Neuronal stem cell (in vitro differentiated cells): ENCODE measurements at regions not wholly inside any gene's neighbourhood (a gene's known extent, or its start where the extent isn't known, plus 50 kb on each side); places are given as distances from the start of the nearest gene placed in this dataset.
"Not testable (repeated sequence)": the region's sequence is repeated elsewhere in the genome, so short reads cannot be mapped to it uniquely, and the experiment has no call there.

Experiments
- DNase-seq: peaks from one replicate; pipeline ENCODE4 v3.0.0-alpha.2; 2013; ENCODE audit warnings: low spot score
- H2AFZ ChIP-seq: one replicate; pipeline ENCODE4 v1.6.1; 2013; ENCODE audit warnings: mild to moderate bottlenecking, low read length, inconsistent platforms
- H2AK5ac ChIP-seq: 2 replicates; pipeline ENCODE4 v1.6.1; 2013; ENCODE audit warnings: low read depth, mild to moderate bottlenecking, inconsistent platforms, low read length, moderate library complexity, mixed read lengths
- H2BK120ac ChIP-seq: 2 replicates; pipeline ENCODE4 v1.6.1; 2013; ENCODE audit warnings: low read depth, mild to moderate bottlenecking, inconsistent platforms, low read length, moderate library complexity, mixed read lengths
- H2BK12ac ChIP-seq: one replicate; pipeline ENCODE4 v1.6.1; 2013; ENCODE audit warnings: low read length, inconsistent platforms
- H2BK15ac ChIP-seq: 2 replicates; pipeline ENCODE4 v1.6.1; 2013; ENCODE audit warnings: mild to moderate bottlenecking, low read length, inconsistent platforms, mixed read lengths
- H2BK5ac ChIP-seq: one replicate; pipeline ENCODE4 v1.6.1; 2013; ENCODE audit warnings: inconsistent platforms, mild to moderate bottlenecking, low read length, moderate library complexity
- H3K14ac ChIP-seq: one replicate; pipeline ENCODE4 v1.6.1; 2013; ENCODE audit warnings: low read length, inconsistent platforms
- H3K18ac ChIP-seq: 2 replicates; pipeline ENCODE4 v1.6.1; 2013; ENCODE audit warnings: low read length, inconsistent platforms
- H3K23ac ChIP-seq: 2 replicates; pipeline ENCODE4 v1.6.1; 2013; ENCODE audit warnings: low read depth, mild to moderate bottlenecking, mixed read lengths, low read length, inconsistent platforms; ENCODE audit not compliant: poor library complexity
- H3K27ac ChIP-seq: replicated peaks from 3 replicates; pipeline ENCODE4 v1.5.1; 2013; ENCODE audit warnings: low read length, inconsistent platforms
- H3K27me3 ChIP-seq, 3 experiments: 2 replicates each; pipeline ENCODE4 v1.6.1; 2013; ENCODE audit warnings: low read length in 3 of 3, mild to moderate bottlenecking in 2 of 3, inconsistent platforms in 1 of 3, low read depth in 1 of 3, mixed read lengths in 1 of 3, moderate library complexity in 1 of 3; ENCODE audit not compliant: control insufficient read depth in 3 of 3, insufficient read depth in 3 of 3
- H3K36me3 ChIP-seq, 2 donors: replicated peaks in 1 of 2; 2 replicates each; pipeline ENCODE4 v1.6.1; 2013; ENCODE audit warnings: low read length in 2 of 2; ENCODE audit not compliant: control insufficient read depth in 2 of 2, insufficient read depth in 2 of 2
- H3K4ac ChIP-seq: 2 replicates; pipeline ENCODE4 v1.6.1; 2013; ENCODE audit warnings: inconsistent platforms, mild to moderate bottlenecking, low read length, moderate library complexity
- H3K4me1 ChIP-seq, 2 donors: 1 replicate in 1 of 2; 2 replicates in 1 of 2; pipeline ENCODE4 v1.6.1; 2013; ENCODE audit warnings: low read length in 2 of 2, low read depth in 1 of 2; ENCODE audit not compliant: control insufficient read depth in 2 of 2, insufficient read depth in 1 of 2
- H3K4me2 ChIP-seq: one replicate; pipeline ENCODE4 v1.6.1; 2013; ENCODE audit warnings: mild to moderate bottlenecking, low read length, inconsistent platforms; ENCODE audit not compliant: insufficient read depth, poor library complexity, severe bottlenecking
- H3K4me3 ChIP-seq, 2 donors: 2 replicates each; pipeline ENCODE4 v1.5.1; 2013; ENCODE audit warnings: low read length in 2 of 2, mild to moderate bottlenecking in 2 of 2, inconsistent platforms in 1 of 2, moderate library complexity in 1 of 2
- H3K79me1 ChIP-seq: one replicate; pipeline ENCODE4 v1.6.1; 2013; ENCODE audit warnings: low read depth, mild to moderate bottlenecking, inconsistent platforms, low read length, moderate library complexity
- H3K9ac ChIP-seq: one replicate; pipeline ENCODE4 v1.6.1; 2013; ENCODE audit warnings: mild to moderate bottlenecking, low read depth, low read length, inconsistent platforms; ENCODE audit not compliant: poor library complexity
- H3K9me3 ChIP-seq, 2 donors: replicated peaks in 1 of 2; 2 replicates each; pipeline versions ENCODE3 to v1.6.1; 2013; ENCODE audit warnings: low read length in 2 of 2, mild to moderate bottlenecking in 2 of 2, inconsistent platforms in 1 of 2, low read depth in 1 of 2, mixed read lengths in 1 of 2, moderate library complexity in 1 of 2; ENCODE audit not compliant: control insufficient read depth in 2 of 2, insufficient read depth in 1 of 2
- H4K8ac ChIP-seq: one replicate; pipeline ENCODE4 v1.6.1; 2013; ENCODE audit warnings: low read depth, mild to moderate bottlenecking, inconsistent platforms, low read length, moderate library complexity
- H4K91ac ChIP-seq: one replicate; pipeline ENCODE4 v1.6.1; 2013; ENCODE audit warnings: low read length, low read depth, mild to moderate bottlenecking, inconsistent platforms; ENCODE audit not compliant: poor library complexity
- WGBS, 2 donors: extraction: QIAGEN DNeasy Blood & Tissue Kit; methylation state at CpG; one replicate each; pipeline ENCODE4 v1.1.7; 2013; ENCODE audit warnings: missing lambda C conversion rate in 2 of 2, mixed read lengths in 1 of 2; ENCODE audit not compliant: insufficient read length in 2 of 2, insufficient replicate concordance in 1 of 2; ENCODE audit errors: extremely low coverage in 2 of 2; 5-methylcytosine and 5-hydroxymethylcytosine counted together

- no peaks in the 10 kb centered on the region for H3K27me3 ChIP-seq
- no peak for DNase-seq
- no peak overlapping the region for H4K8ac ChIP-seq
- H3K23ac ChIP-seq = no peak overlapping the region
- H2BK15ac ChIP-seq = no peak overlapping the region
- H3K4me2 ChIP-seq = no peak overlapping the region
- no peak overlapping the region for H3K4ac ChIP-seq
- no peaks in the 10 kb centered on the region for H3K79me1 ChIP-seq
- H3K9me3 ChIP-seq = peaks cover 0 to 5% of the 10 kb centered on the region in 2 donors
- H2AFZ ChIP-seq = no peak overlapping the region
- no peak overlapping the region for H3K27ac ChIP-seq
- no peaks in the 10 kb centered on the region for H3K4me1 ChIP-seq
- H3K14ac ChIP-seq = no peak overlapping the region
- H3K36me3 ChIP-seq = no peaks in the 10 kb centered on the region
- no CpG with 5 or more reads among the region's 5 CpGs for WGBS, 2 donors
- no peak overlapping the region for H2BK5ac ChIP-seq
- H3K18ac ChIP-seq = no peak overlapping the region
- H3K4me3 ChIP-seq = no peak overlapping the region
- no peak overlapping the region for H3K9ac ChIP-seq
- no peak overlapping the region for H2BK120ac ChIP-seq
- no peak overlapping the region for H2BK12ac ChIP-seq
- no peak overlapping the region for H4K91ac ChIP-seq
- no peak overlapping the region for H2AK5ac ChIP-seq
Observed at GRCh38 chr4:20193141-20193936, 58.4 kb upstream of the SLIT2 start.

- Histone ChIP-seq H4K8ac (no peak overlapping the region), H2BK15ac (no peak overlapping the region), H3K4ac (no peak overlapping the region), H3K27ac (no peak overlapping the region), H2BK12ac (no peak overlapping the region), H3K9ac (no peak overlapping the region), H2AFZ (no peak overlapping the region), H2BK120ac (no peak overlapping the region), H3K79me1 (no peaks in the 10 kb centered on the region), H3K27me3 (no peaks in the 10 kb centered on the region), H2BK5ac (no peak overlapping the region), H2AK5ac (no peak overlapping the region), H3K18ac (no peak overlapping the region), H3K4me2 (no peak overlapping the region), H4K91ac (no peak overlapping the region), H3K9me3 (peaks cover 0 to 5% of the 10 kb centered on the region in 2 donors), H3K4me3 (no peak overlapping the region), H3K23ac (no peak overlapping the region), H3K4me1 (no peaks in the 10 kb centered on the region), H3K36me3 (no peaks in the 10 kb centered on the region), H3K14ac (no peak overlapping the region)
- WGBS, 2 donors = no CpG with 5 or more reads among the region's 2 CpGs
- no peak for DNase-seq
Observed at GRCh38 chr4:20192736-20193135, 59.0 kb upstream of the SLIT2 start.

- H3K27me3 ChIP-seq = no peaks in the 10 kb centered on the region
- H3K36me3 ChIP-seq = no peaks in the 10 kb centered on the region
- no CpG with 5 or more reads among the region's 2 CpGs for whole genome bisulfite sequencing, 2 donors
- H3K4ac ChIP-seq = no peak overlapping the region
- H3K14ac ChIP-seq = no peak overlapping the region
- no peak overlapping the region for H3K23ac ChIP-seq
- H2BK12ac ChIP-seq = no peak overlapping the region
- no peaks in the 10 kb centered on the region for H3K4me1 ChIP-seq
- no peak overlapping the region for H3K27ac ChIP-seq
- no peak overlapping the region for H3K9ac ChIP-seq
- no peak overlapping the region for H3K18ac ChIP-seq
- no peak overlapping the region for H2BK120ac ChIP-seq
- no peak overlapping the region for H3K4me3 ChIP-seq
- DNase-seq = no peak
- H3K4me2 ChIP-seq = no peak overlapping the region
- no peak overlapping the region for H4K8ac ChIP-seq
- H2AK5ac ChIP-seq = no peak overlapping the region
- H3K79me1 ChIP-seq = no peaks in the 10 kb centered on the region
- peaks cover 0 to 5% of the 10 kb centered on the region in 2 donors for H3K9me3 ChIP-seq
- H2BK5ac ChIP-seq = no peak overlapping the region
- H4K91ac ChIP-seq = no peak overlapping the region
- no peak overlapping the region for H2AFZ ChIP-seq
- no peak overlapping the region for H2BK15ac ChIP-seq
Observed at GRCh38 chr4:20185103-20185502, 66.6 kb upstream of the SLIT2 start.

- H3K23ac ChIP-seq, H2AFZ ChIP-seq, H3K27me3 ChIP-seq, H3K4me2 ChIP-seq, H4K91ac ChIP-seq, H3K27ac ChIP-seq, H2BK120ac ChIP-seq, H3K9ac ChIP-seq, H3K18ac ChIP-seq, H3K36me3 ChIP-seq, DNase-seq, H4K8ac ChIP-seq, H3K79me1 ChIP-seq, H3K4ac ChIP-seq, H3K4me3 ChIP-seq, H3K4me1 ChIP-seq, H2BK12ac ChIP-seq, H3K9me3 ChIP-seq, H2BK15ac ChIP-seq, H3K14ac ChIP-seq, H2AK5ac ChIP-seq, H2BK5ac ChIP-seq: not testable (repeated sequence)
- WGBS, 2 donors = no CpG with 5 or more reads among the region's 5 CpGs
Observed at GRCh38 chr4:20183131-20183530, 68.6 kb upstream of the SLIT2 start.
